ENCODE measurements at regions not wholly inside any gene's neighbourhood (a gene's known extent, or its start where the extent isn't known, plus 50 kb on each side); places are given as distances from the start of the nearest gene placed in this dataset.

DNA sequence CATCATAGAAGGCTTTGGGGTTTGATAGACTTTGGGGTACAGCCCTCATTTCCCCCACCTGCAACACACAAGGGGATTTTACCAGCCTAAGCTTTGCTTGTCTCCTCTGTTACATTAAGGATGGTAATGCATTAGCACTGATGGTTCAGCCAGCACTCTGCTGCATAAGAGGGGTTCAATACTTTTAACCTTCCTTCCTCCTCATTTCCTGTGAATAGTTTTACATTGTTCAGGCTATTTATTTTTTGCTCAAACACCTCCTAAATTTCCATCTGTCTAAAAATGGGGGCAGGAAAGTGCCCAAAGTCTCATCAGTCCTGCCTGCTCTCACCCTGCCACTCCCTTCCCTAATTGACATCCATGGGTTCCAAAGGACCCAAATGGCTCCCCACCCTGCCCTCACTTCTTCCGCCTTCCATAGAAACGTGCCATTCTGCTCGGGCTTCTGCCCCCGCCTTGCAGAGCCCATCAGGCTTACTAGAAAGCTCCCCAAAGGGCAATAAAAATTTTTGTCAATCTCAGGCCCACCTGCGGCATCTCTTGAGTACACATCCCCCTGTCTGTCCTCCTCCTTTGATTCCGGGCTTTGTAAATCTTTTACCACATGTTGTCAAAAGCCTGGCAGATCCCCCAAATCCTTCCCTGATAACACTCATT, 239.5 kb upstream of the SLC24A2 start:
- TF ChIP-seq POLR2A (IDR thresholded peaks at IDR 0.05) (no peak), POLR2AphosphoS5 (IDR thresholded peaks at IDR 0.05; ENCODE audit: insufficient read depth in 1 of 2, low read depth in 1 of 2) (no peak)
- TF ChIP-seq, protein P1, sequence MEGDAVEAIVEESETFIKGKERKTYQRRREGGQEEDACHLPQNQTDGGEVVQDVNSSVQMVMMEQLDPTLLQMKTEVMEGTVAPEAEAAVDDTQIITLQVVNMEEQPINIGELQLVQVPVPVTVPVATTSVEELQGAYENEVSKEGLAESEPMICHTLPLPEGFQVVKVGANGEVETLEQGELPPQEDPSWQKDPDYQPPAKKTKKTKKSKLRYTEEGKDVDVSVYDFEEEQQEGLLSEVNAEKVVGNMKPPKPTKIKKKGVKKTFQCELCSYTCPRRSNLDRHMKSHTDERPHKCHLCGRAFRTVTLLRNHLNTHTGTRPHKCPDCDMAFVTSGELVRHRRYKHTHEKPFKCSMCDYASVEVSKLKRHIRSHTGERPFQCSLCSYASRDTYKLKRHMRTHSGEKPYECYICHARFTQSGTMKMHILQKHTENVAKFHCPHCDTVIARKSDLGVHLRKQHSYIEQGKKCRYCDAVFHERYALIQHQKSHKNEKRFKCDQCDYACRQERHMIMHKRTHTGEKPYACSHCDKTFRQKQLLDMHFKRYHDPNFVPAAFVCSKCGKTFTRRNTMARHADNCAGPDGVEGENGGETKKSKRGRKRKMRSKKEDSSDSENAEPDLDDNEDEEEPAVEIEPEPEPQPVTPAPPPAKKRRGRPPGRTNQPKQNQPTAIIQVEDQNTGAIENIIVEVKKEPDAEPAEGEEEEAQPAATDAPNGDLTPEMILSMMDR (IDR thresholded peaks at IDR 0.05): no peak
- Histone ChIP-seq H3K27me3 (no peaks in the 10 kb centered on the region), H3K27ac (no peak overlapping the region), H3K4me1 (no peaks in the 10 kb centered on the region), H3K4me3 (no peak overlapping the region), H3K36me3 (no peaks in the 10 kb centered on the region), H3K9me3 (no peaks in the 10 kb centered on the region)
- no peak for DNase-seq (ENCODE audit: extremely low spot score in 2 of 2)
- intact Hi-C loops (cut with DNase I): no loop called here

DNA sequence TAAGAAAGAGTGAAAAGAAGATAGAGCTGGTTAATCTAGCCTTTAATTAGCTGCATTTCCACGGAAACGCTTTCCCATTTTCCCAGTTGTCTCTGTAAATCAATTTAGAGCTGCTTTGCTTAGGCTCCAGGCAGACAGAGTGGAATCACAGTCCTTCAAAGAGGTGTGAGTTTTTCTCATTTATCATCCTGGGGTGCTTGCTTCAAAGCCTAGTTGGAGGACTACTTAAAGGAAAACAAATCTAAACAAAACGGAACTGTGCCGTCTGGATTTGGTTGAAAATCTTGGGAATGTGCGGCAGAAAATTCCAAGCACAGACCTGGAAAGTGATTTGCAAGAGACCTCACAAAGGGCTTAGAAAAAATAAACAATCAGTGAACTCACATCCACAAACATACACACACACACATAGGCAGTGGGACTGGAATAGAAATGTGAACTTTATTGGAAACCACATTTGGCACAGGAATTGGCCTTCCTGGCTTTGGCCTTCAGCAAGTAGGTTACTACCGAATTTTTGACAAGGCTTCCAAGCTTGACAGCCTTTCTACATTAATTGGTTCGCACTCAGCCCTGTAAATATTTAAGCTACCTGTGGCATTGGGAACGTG, 235.2 kb upstream of the SLC24A2 start:
- Histone ChIP-seq H3K27me3 (no peaks in the 10 kb centered on the region), H3K4me1 (no peaks in the 10 kb centered on the region), H3K36me3 (no peaks in the 10 kb centered on the region), H3K9me3 (no peaks in the 10 kb centered on the region), H3K4me3 (no peak overlapping the region), H3K27ac (no peak overlapping the region)
- TF ChIP-seq, protein P1 (IDR thresholded peaks at IDR 0.05): no peak
- intact Hi-C loops (cut with DNase I): no loop called here
- DNase-seq (ENCODE audit: extremely low spot score in 2 of 2): no peak

DNA sequence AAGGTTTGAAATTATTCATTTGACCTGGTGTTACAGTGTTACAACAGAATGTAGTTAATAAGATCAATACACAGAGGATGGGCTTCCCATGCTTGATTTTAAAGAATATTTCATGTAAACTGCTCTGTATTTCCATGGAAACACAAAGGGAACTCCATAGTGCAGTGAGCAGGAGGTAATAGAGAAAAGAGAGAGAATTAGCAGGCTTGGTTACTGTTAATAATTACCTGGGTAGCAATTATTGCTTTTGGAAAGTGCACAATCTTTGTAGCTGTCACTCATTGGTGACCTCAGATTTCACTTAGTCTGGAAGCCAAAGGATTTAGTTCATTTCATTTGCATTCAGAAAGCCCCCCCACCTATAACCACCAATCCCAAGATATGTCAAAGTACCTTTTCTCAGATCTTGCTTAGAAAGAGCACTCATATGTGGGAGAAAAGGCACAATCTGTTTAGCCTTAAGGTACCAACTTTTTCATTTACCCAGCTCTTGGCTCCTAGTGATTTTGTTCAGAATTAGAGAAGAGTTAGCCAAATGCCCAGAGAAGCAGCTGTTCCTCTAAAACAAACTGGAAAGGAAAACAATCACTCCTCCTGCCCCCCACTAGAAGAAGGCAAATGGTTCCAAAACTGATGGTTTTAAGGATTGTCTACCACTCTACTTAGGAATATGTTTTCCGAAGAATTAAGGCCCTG, 234.5 kb upstream of the SLC24A2 start:
- Histone ChIP-seq H3K27me3 (no peaks in the 10 kb centered on the region), H3K36me3 (no peaks in the 10 kb centered on the region), H3K4me1 (no peaks in the 10 kb centered on the region), H3K4me3 (no peak overlapping the region), H3K27ac (no peak overlapping the region), H3K9me3 (no peaks in the 10 kb centered on the region)
- TF ChIP-seq POLR2A (IDR thresholded peaks at IDR 0.05) (no peak), POLR2AphosphoS5 (IDR thresholded peaks at IDR 0.05; ENCODE audit: insufficient read depth in 1 of 2, low read depth in 1 of 2) (no peak)
- TF ChIP-seq, protein P1 (IDR thresholded peaks at IDR 0.05): no peak
- no peak for DNase-seq (ENCODE audit: extremely low spot score in 2 of 2)
- intact Hi-C loops (cut with DNase I): no loop called here

DNA sequence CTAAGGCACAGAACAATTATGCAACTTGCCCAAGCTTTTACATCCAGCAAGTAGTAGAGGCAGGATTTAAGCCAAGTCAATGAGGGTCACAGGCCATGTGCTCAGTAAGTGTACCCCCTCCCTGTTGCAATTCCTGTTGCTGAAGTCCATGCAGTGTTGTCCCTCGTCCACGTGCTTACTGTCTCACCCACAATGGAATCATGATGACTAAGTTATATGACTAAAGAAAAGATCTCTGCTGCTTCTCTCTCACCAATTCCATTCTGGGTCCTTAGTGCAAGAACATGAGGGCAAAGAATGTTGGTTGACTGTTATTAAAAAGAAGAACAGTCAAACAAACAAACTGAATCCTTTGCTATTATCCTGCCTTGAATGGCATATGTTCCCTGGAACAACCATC, 233.6 kb upstream of the SLC24A2 start:
- Histone ChIP-seq H3K27ac (no peak overlapping the region), H3K4me3 (no peak overlapping the region), H3K9me3 (no peaks in the 10 kb centered on the region), H3K27me3 (no peaks in the 10 kb centered on the region), H3K36me3 (no peaks in the 10 kb centered on the region), H3K4me1 (no peaks in the 10 kb centered on the region)
- TF ChIP-seq POLR2AphosphoS5 (IDR thresholded peaks at IDR 0.05; ENCODE audit: insufficient read depth in 1 of 2, low read depth in 1 of 2): no peak
- TF ChIP-seq POLR2A (IDR thresholded peaks at IDR 0.05): no peak
- TF ChIP-seq, protein P1 (IDR thresholded peaks at IDR 0.05): no peak
- intact Hi-C loops (cut with DNase I): no loop called here
- no peak for DNase-seq (ENCODE audit: extremely low spot score in 2 of 2)

DNA sequence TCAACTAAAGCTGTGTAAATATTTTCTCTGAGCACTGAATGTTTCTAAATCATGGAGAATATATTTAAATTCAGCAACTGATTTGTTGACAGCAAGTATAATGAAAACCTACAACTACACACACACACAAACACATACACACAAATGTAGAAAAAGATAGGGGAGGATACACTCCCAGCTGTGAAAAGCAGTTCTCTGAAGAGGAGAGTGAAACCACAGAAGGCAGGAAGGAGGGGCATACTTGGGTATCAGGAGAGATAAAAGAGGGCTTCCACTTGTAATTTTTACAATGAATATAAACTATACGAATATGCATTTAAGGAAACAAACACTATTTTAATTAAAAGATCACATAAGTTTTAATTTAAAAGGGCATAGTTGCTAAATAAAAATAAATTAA, 227.8 kb upstream of the SLC24A2 start:
- no peak for TF ChIP-seq POLR2A (IDR thresholded peaks at IDR 0.05)
- no peak for TF ChIP-seq POLR2AphosphoS5 (IDR thresholded peaks at IDR 0.05; ENCODE audit: insufficient read depth in 1 of 2, low read depth in 1 of 2)
- TF ChIP-seq, protein P1 (IDR thresholded peaks at IDR 0.05): no peak
- Histone ChIP-seq H3K9me3 (no peaks in the 10 kb centered on the region), H3K4me3 (no peak overlapping the region), H3K36me3 (no peaks in the 10 kb centered on the region), H3K27ac (no peak overlapping the region), H3K27me3 (no peaks in the 10 kb centered on the region), H3K4me1 (no peaks in the 10 kb centered on the region)
- DNase-seq (ENCODE audit: extremely low spot score in 2 of 2): no peak
- intact Hi-C loops (cut with DNase I): no loop called here
